GM19468 (cell line): ENCODE measurements at regions not wholly inside any gene's neighbourhood (a gene's known extent, or its start where the extent isn't known, plus 50 kb on each side); places are given as distances from the start of the nearest gene placed in this dataset.

Source experiments
- ATAC-seq: cut with Tn5 transposase; IDR thresholded peaks from one replicate; pipeline ENCODE4 v1.9.1; 2021; ENCODE audit warnings: mild to moderate bottlenecking, moderate library complexity, moderate number of reproducible peaks; ENCODE audit not compliant: unreplicated experiment; ENCODE audit errors: extremely low read depth

GRCh38 chr5:58358501-58359178 lies 101.2 kb downstream of the PLK2 start:
- no peak for ATAC-seq

GRCh38 chr5:58357799-58358500 lies 101.9 kb downstream of the PLK2 start:
- no peak for ATAC-seq

- ATAC-seq: no peak
Measured at GRCh38 chr5:58357121-58357520, 102.8 kb downstream of the PLK2 start.

- no peak for ATAC-seq
Measured at GRCh38 chr5:58356662-58357061, 103.2 kb downstream of the PLK2 start.

GRCh38 chr5:58354827-58355226 lies 105.1 kb downstream of the PLK2 start:
- no peak for ATAC-seq

GRCh38 chr5:58353992-58354391 lies 105.9 kb downstream of the PLK2 start:
- ATAC-seq: no peak

GRCh38 chr5:58351190-58351589 lies 108.7 kb downstream of the PLK2 start:
- ATAC-seq: no peak

GRCh38 chr5:58348996-58349728 lies 110.7 kb downstream of the PLK2 start:
- ATAC-seq: no peak

- ATAC-seq: no peak
Measured at GRCh38 chr5:58346041-58346440, 113.8 kb downstream of the PLK2 start.

GRCh38 chr5:58341476-58341875 lies 118.4 kb downstream of the PLK2 start:
- no peak for ATAC-seq

GRCh38 chr5:58335518-58335917 lies 124.4 kb downstream of the PLK2 start:
- no peak for ATAC-seq

GRCh38 chr5:58334035-58334434 lies 125.9 kb downstream of the PLK2 start:
- ATAC-seq: no peak

GRCh38 chr5:58330781-58331180 lies 129.1 kb downstream of the PLK2 start:
- ATAC-seq: no peak

GRCh38 chr5:58327289-58327688 lies 132.6 kb downstream of the PLK2 start:
- ATAC-seq: no peak

- ATAC-seq: no peak
Measured at GRCh38 chr5:58326022-58326421, 133.9 kb downstream of the PLK2 start.

GRCh38 chr5:58322453-58322852 lies 137.4 kb downstream of the PLK2 start:
- no peak for ATAC-seq

GRCh38 chr5:58318468-58318867 lies 141.4 kb downstream of the PLK2 start:
- no peak for ATAC-seq

GRCh38 chr5:58317808-58318207 lies 142.1 kb downstream of the PLK2 start:
- no peak for ATAC-seq

GRCh38 chr5:58317009-58317408 lies 142.9 kb downstream of the PLK2 start:
- no peak for ATAC-seq

- ATAC-seq: no peak
Measured at GRCh38 chr5:58315794-58316193, 144.1 kb downstream of the PLK2 start.
